A673 (cell line): ENCODE measurements at regions not wholly inside any gene's neighbourhood (a gene's known extent, or its start where the extent isn't known, plus 50 kb on each side); places are given as distances from the start of the nearest gene placed in this dataset.

Experiments
- EZH2 ChIP-seq: fragments of 200-600 bp; sonication (generic); IDR thresholded peaks from 2 replicates; pipeline ENCODE4 v1.6.1; 2017; ENCODE audit warnings: borderline replicate concordance, low read depth, mild to moderate bottlenecking, mixed read lengths, antibody characterized with exemption, low read length; ENCODE audit not compliant: poor library complexity, severe bottlenecking
- TF ChIP-seq, protein P1 (sequence below): fragments of 300-800, 200-600 bp; sonication (generic); conservative IDR thresholded peaks from 2 replicates; pipeline ENCODE4 v1.5.1; 2017; ENCODE audit warnings: low read depth, mild to moderate bottlenecking, antibody characterized with exemption, low read length, moderate library complexity, mixed read lengths

- TF ChIP-seq, protein P1, sequence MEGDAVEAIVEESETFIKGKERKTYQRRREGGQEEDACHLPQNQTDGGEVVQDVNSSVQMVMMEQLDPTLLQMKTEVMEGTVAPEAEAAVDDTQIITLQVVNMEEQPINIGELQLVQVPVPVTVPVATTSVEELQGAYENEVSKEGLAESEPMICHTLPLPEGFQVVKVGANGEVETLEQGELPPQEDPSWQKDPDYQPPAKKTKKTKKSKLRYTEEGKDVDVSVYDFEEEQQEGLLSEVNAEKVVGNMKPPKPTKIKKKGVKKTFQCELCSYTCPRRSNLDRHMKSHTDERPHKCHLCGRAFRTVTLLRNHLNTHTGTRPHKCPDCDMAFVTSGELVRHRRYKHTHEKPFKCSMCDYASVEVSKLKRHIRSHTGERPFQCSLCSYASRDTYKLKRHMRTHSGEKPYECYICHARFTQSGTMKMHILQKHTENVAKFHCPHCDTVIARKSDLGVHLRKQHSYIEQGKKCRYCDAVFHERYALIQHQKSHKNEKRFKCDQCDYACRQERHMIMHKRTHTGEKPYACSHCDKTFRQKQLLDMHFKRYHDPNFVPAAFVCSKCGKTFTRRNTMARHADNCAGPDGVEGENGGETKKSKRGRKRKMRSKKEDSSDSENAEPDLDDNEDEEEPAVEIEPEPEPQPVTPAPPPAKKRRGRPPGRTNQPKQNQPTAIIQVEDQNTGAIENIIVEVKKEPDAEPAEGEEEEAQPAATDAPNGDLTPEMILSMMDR = no peak
- no peak for TF ChIP-seq EZH2
Measured at GRCh38 chr11:122305426-122306320, 189.7 kb upstream of the BLID start.
